Heart left ventricle (tissue), 16 donors: ENCODE measurements at regions not wholly inside any gene's neighbourhood (a gene's known extent, or its start where the extent isn't known, plus 50 kb on each side); places are given as distances from the start of the nearest gene placed in this dataset.

ENCODE experiments used
- ATAC-seq, 4 donors: fragments of 200-7000 bp; cut with Tn5 transposase; one replicate each; pipeline ENCODE4 v1.9.1; 2020 to 2022; ENCODE audit warnings: moderate library complexity in 4 of 4, mild to moderate bottlenecking in 3 of 4, moderate number of reproducible peaks in 1 of 4
- DNase-seq, 5 donors: peaks; one replicate each; pipeline ENCODE4 v3.0.0-alpha.2; 2020
- H3K27ac ChIP-seq, 12 donors: fragments of 200-600 bp; sonication (generic) in 4 of 12; one replicate each; pipeline versions ENCODE4 v1.5.0 to v1.8.0; 2016 to 2022; ENCODE audit warnings: mild to moderate bottlenecking in 2 of 12
- H3K27me3 ChIP-seq, 9 donors: fragments of 200-600 bp; sonication (generic) in 2 of 9; one replicate each; pipeline versions ENCODE4 v1.5.1 to v1.8.0; 2016 to 2022; ENCODE audit warnings: mild to moderate bottlenecking in 3 of 9
- H3K36me3 ChIP-seq, 9 donors: fragments of 200-600 bp; sonication (generic) in 2 of 9; one replicate each; pipeline versions ENCODE4 v1.5.0 to v1.8.0; 2018 to 2022; ENCODE audit warnings: mild to moderate bottlenecking in 2 of 9
- H3K4me1 ChIP-seq, 12 donors: fragments of 200-600 bp; sonication (generic) in 4 of 12; one replicate each; pipeline versions ENCODE4 v1.5.0 to v1.8.0; 2016 to 2022; ENCODE audit warnings: mild to moderate bottlenecking in 3 of 12
- H3K4me3 ChIP-seq, 12 donors: fragments of 200-600 bp; sonication (generic) in 4 of 12; one replicate each; pipeline versions ENCODE4 v1.5.0 to v1.8.0; 2017 to 2022; ENCODE audit warnings: mild to moderate bottlenecking in 9 of 12, moderate library complexity in 4 of 12
- H3K9me3 ChIP-seq, 12 donors: fragments of 200-600 bp; sonication (generic) in 4 of 12; one replicate each; pipeline versions ENCODE4 v1.5.0 to v1.8.0; 2016 to 2022; ENCODE audit warnings: mild to moderate bottlenecking in 1 of 12
- CTCF ChIP-seq, 12 donors: fragments of 200-600 bp; sonication (generic) in 4 of 12; IDR thresholded peaks; one replicate each; pipeline versions ENCODE4 v1.5.0 to v1.8.0; 2018 to 2022; ENCODE audit warnings: antibody characterized with exemption in 12 of 12, mild to moderate bottlenecking in 5 of 12
- POLR2A ChIP-seq, 2 donors: fragments of 450-650 bp; IDR thresholded peaks; one replicate each; pipeline ENCODE4 v1.6.1; 2017; ENCODE audit warnings: antibody characterized with exemption in 2 of 2, mild to moderate bottlenecking in 2 of 2, moderate library complexity in 2 of 2
- WGBS, 4 donors: extraction: QIAGEN DNeasy Blood & Tissue Kit in 2 of 4; methylation state at CpG; one replicate each; pipeline versions ENCODE4 v1.1.5 to v1.1.7; 2013 to 2018; 5-methylcytosine and 5-hydroxymethylcytosine counted together
- intact Hi-C, 10 donors: fragments of 100-400 bp; cut with DNase I; formaldehyde crosslinking; loops; one replicate each; pipeline versions ENCODE4 v1.11.1 to v1.14.2; 2022
- donor health status: ischemic (EF 13 %, LVEDD 7.1; RV severe dilation, severe dysfunction).
- donor health status: healthy with polysubstance abuse.
- donor health status: DM: no; HTN: yes; CAD: no.
- donor health status: DM: no; HTN: no; CAD: no.
- donor health status: ischemic (EF 25% LVEDD 6.9; RV normal size, moderate dysfunction).
- donor health status: ischemic (EF 25% LVEDD 5.7; RV mildly dilated, moderate dysfunction).
- donor health status: healthy.
- donor health status: DM: yes; HTN: yes; CAD: no.
- donor health status: ischemic (EF 35%, LVEDD 5.7; RV mildly dilated, moderate dysfunction).
- donor health status: nonischemic (EF 11% LVEDD 7.7; RV severe dilation, severe dysfunction).
- donor health status: DM: yes; HTN: yes; CAD: no.
- donor health status: PGD.
- donor health status: ischemic (EF 29% LVEDD 5.4; RV normal size, mild dysfunction).
- donor health status: nonischemic (EF 23%, LVEDD 6.1; RV moderate dilation, normal function).

GRCh38 chr20:6848992-6849391 lies 81.5 kb downstream of the BMP2 start:
- DNase-seq: no peak
- no peak overlapping the region for H3K27ac ChIP-seq
- intact Hi-C loops: no loop called here
- TF ChIP-seq POLR2A (IDR thresholded peaks at IDR 0.05) (no peak), CTCF (IDR thresholded peaks at IDR 0.05) (no peak)
- H3K36me3 ChIP-seq: no peaks in the 10 kb centered on the region
- ATAC-seq: no peak
- H3K4me1 ChIP-seq: no peaks in the 10 kb centered on the region
- no peak overlapping the region for H3K4me3 ChIP-seq
- peaks cover 0 to 5% (median 0%) of the 10 kb centered on the region in 9 donors for H3K27me3 ChIP-seq
- no peaks in the 10 kb centered on the region for H3K9me3 ChIP-seq
- 25 to 45% (median 38%) methylated on average over 2 of the region's 2 CpGs for WGBS, 4 donors

GRCh38 chr20:6851136-6851535 lies 83.7 kb downstream of the BMP2 start:
- Histone ChIP-seq H3K27ac (no peak overlapping the region), H3K36me3 (no peaks in the 10 kb centered on the region), H3K9me3 (no peaks in the 10 kb centered on the region), H3K27me3 (no peaks in the 10 kb centered on the region), H3K4me1 (peaks cover 0 to 8% (median 0%) of the 10 kb centered on the region in 12 donors), H3K4me3 (no peak overlapping the region)
- 72 to 78% (median 77%) methylated on average over 4 of the region's 4 CpGs for WGBS, 4 donors
- ATAC-seq: no peak
- intact Hi-C loops: no loop called here
- TF ChIP-seq CTCF (IDR thresholded peaks at IDR 0.05) (no peak), POLR2A (IDR thresholded peaks at IDR 0.05) (no peak)
- DNase-seq: no peak

GRCh38 chr20:6852478-6852877 lies 85.0 kb downstream of the BMP2 start:
- TF ChIP-seq POLR2A (IDR thresholded peaks at IDR 0.05): no peak
- no peak for TF ChIP-seq CTCF (IDR thresholded peaks at IDR 0.05)
- intact Hi-C loops: no loop called here
- 89 to 96% (median 94%) methylated on average over 4 of the region's 4 CpGs for WGBS, 4 donors
- ATAC-seq (no peak), DNase-seq (no peak)
- Histone ChIP-seq H3K9me3 (no peaks in the 10 kb centered on the region), H3K27ac (no peak overlapping the region), H3K27me3 (no peaks in the 10 kb centered on the region), H3K36me3 (no peaks in the 10 kb centered on the region), H3K4me3 (no peak overlapping the region), H3K4me1 (peaks cover 0 to 8% (median 0%) of the 10 kb centered on the region in 12 donors)

GRCh38 chr20:6855104-6855503 lies 87.6 kb downstream of the BMP2 start:
- TF ChIP-seq CTCF (IDR thresholded peaks at IDR 0.05) (no peak), POLR2A (IDR thresholded peaks at IDR 0.05) (no peak)
- DNase-seq (no peak), ATAC-seq (no peak)
- Histone ChIP-seq H3K27ac (no peak overlapping the region), H3K4me3 (no peak overlapping the region), H3K36me3 (no peaks in the 10 kb centered on the region), H3K9me3 (no peaks in the 10 kb centered on the region), H3K27me3 (peaks cover 0 to 3% (median 0%) of the 10 kb centered on the region in 9 donors), H3K4me1 (peaks cover 0 to 8% (median 0%) of the 10 kb centered on the region in 12 donors)
- intact Hi-C loops: no loop called here
- 39 to 46% (median 43%) methylated on average over 3 of the region's 3 CpGs for WGBS, 4 donors
